ENCODE measurements at regions not wholly inside any gene's neighbourhood (a gene's known extent, or its start where the extent isn't known, plus 50 kb on each side); places are given as distances from the start of the nearest gene placed in this dataset.

DNA sequence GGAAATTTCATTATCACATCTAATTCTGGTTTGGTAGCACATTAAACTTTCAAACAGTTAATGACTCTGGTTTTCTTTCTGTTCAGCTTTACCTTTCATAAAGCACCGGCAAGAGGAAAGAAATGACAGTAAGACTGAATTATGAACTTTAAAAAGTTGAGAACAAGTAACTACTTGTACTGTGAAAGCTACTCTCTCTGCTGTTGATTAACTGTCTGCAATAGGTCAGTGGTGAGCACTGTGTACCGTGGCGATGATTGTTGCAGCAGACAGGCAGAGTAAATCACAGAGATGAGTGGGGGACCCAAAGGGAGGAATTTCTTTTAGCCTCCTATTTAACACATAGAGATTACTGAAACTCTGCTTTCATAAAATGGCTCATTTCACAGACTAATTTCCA, 74.0 kb upstream of the MEF2C start:
- TF ChIP-seq CTCF (conservative IDR thresholded peaks at IDR 0.05; ENCODE audit: low read depth, low read length) = no peak
- TF ChIP-seq FOS (IDR thresholded peaks at IDR 0.05; ENCODE audit: low read depth, low read length) = no peak
- no peak for TF ChIP-seq POLR2A (IDR thresholded peaks at IDR 0.05; ENCODE audit: low read depth, low read length)
- TF ChIP-seq USF2 (IDR thresholded peaks at IDR 0.05; ENCODE audit: low read depth, low read length) = no peak
- no peak for TF ChIP-seq MAFK (IDR thresholded peaks at IDR 0.05; ENCODE audit: low read depth, low read length)
- TF ChIP-seq RAD21 (IDR thresholded peaks at IDR 0.05; ENCODE audit: low read length) = no peak
- TF ChIP-seq ELK1 (IDR thresholded peaks at IDR 0.05; ENCODE audit: borderline replicate concordance, low read depth, low read length) = no peak
- TF ChIP-seq RCOR1 (IDR thresholded peaks at IDR 0.05; ENCODE audit: insufficient replicate concordance, low read length) = no peak
- TF ChIP-seq CEBPB (IDR thresholded peaks at IDR 0.05; ENCODE audit: low read depth, low read length) = no peak
- no peak for TF ChIP-seq NFE2L2 (IDR thresholded peaks at IDR 0.05; ENCODE audit: low read depth, low read length)
